Activated CD4-positive, alpha-beta memory T cell treated with anti-CD3 and anti-CD28 coated beads, Interleukin-2, amount 10 ng/mL, durations not matched to agents 7 days and 5 days (primary cell): ENCODE measurements at regions not wholly inside any gene's neighbourhood (a gene's known extent, or its start where the extent isn't known, plus 50 kb on each side); places are given as distances from the start of the nearest gene placed in this dataset.

Experiments
- CTCF ChIA-PET: fragments of 350-600 bp; sonication (Branson Sonifier 250); formaldehyde crosslinking; loops from one replicate; lab custom pipeline; 2021; ENCODE audit warnings: antibody characterized with exemption, inconsistent platforms; lab: Charles Lee
- POLR2A ChIA-PET: fragments of 350-600 bp; sonication (Branson Sonifier 250); formaldehyde crosslinking; loops from one replicate; lab custom pipeline; 2021; ENCODE audit warnings: antibody characterized with exemption; lab: Charles Lee
- DNase-seq: peaks from one replicate; pipeline ENCODE4 v3.0.0-alpha.2; 2020
- H3K27ac Mint-ChIP-seq: one replicate; pipeline ENCODE4 v1.8.0; 2021; ENCODE audit warnings: mild to moderate bottlenecking, mixed read lengths
- H3K27me3 Mint-ChIP-seq: one replicate; pipeline ENCODE4 v1.8.0; 2021; ENCODE audit warnings: mixed read lengths
- H3K36me3 Mint-ChIP-seq: one replicate; pipeline ENCODE4 v1.8.0; 2021; ENCODE audit warnings: low read depth, mixed read lengths
- H3K4me1 Mint-ChIP-seq: one replicate; pipeline ENCODE4 v1.8.0; 2021; ENCODE audit warnings: mixed read lengths
- H3K4me3 Mint-ChIP-seq: one replicate; pipeline ENCODE4 v1.8.0; 2021; ENCODE audit warnings: mild to moderate bottlenecking, mixed read lengths
- H3K9me3 Mint-ChIP-seq: one replicate; pipeline ENCODE4 v1.8.0; 2021; ENCODE audit warnings: mixed read lengths

- Mint-ChIP-seq H3K27me3 (no peaks in the 10 kb centered on the region), H3K9me3 (no peaks in the 10 kb centered on the region), H3K36me3 (no peaks in the 10 kb centered on the region), H3K4me1 (no peaks in the 10 kb centered on the region), H3K4me3 (no peak overlapping the region), H3K27ac (no peak overlapping the region)
- POLR2A ChIA-PET: no interaction called here
- CTCF ChIA-PET: no interaction called here
- no peak for DNase-seq
Observed at GRCh38 chr7:42340436-42340835, 103.4 kb upstream of the GLI3 start.

- Mint-ChIP-seq H3K9me3 (no peaks in the 10 kb centered on the region), H3K36me3 (no peaks in the 10 kb centered on the region), H3K27me3 (no peaks in the 10 kb centered on the region), H3K27ac (no peak overlapping the region), H3K4me3 (no peak overlapping the region), H3K4me1 (no peaks in the 10 kb centered on the region)
- ChIA-PET POLR2A (no interaction called here), CTCF (no interaction called here)
- no peak for DNase-seq
Observed at GRCh38 chr7:42338916-42339540, 102.0 kb upstream of the GLI3 start.

DNA sequence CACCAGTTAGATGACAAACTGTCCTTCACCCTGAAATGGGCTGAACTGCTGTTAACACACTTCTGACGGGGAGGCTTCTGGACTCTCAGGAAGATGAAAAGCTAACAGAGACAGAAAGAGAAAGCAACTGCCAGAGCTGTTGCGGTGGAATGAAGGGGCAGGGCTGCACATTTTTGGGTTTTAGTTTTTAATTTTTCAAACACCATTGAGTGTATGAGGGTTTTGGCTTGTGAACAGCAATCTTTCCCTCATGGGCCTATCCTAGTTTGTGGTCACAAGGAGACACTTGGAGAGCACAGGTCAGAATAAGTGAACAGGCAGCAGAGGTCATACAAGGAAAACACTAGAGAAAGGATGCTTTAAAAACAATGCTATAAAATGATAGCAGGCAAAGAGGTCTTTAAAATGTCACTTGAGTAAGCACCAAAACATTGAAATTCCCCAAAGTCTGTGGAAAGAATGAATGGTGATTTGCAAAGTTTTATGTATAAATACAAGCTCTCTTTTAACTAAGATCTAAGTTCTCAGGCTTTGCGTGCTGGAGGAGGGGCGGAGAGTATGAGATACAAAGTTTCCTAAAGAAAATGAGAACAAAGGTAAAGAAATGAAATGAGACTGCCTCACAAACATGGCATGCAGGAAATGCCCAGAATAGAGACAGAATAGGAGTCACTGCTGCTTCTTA, 101.4 kb upstream of the GLI3 start:
- H3K9me3 Mint-ChIP-seq: no peaks in the 10 kb centered on the region
- H3K36me3 Mint-ChIP-seq: no peaks in the 10 kb centered on the region
- no peaks in the 10 kb centered on the region for H3K4me1 Mint-ChIP-seq
- ChIA-PET CTCF (no interaction called here), POLR2A (no interaction called here)
- H3K27me3 Mint-ChIP-seq: no peaks in the 10 kb centered on the region
- no peak overlapping the region for H3K27ac Mint-ChIP-seq
- H3K4me3 Mint-ChIP-seq: no peak overlapping the region
- no peak for DNase-seq

DNA sequence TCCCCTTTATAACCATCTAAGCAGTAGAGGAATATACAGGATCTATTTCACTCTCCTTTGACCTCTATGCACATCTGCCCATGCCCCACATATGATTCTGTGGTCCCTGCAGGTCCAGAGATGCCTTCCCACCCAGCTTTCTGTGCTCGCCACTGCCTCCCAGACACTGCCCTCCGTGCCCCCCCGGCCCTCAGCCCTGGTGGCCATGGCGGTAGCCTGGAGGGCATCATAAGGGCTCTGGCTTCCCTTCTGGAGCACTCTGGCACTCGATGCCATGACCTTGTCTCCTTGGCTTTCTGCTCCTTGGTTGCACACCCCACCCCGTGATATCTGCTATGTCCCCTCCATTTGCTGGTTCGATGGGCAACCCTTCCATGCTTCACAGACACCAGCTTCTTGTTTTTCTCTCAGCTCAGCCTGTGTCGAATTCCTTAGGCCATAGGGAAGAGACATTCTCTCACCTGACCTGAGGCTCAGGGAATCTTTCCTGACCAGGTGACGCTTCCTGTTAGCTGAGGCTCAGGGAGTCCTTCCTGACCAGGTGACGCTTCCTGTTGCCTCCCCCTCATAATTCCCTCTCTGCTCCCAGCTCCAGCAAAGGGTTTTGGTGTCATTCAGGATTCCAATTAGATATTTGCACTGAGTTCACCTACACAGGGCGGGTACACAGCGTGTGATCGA, 100.4 kb upstream of the GLI3 start:
- H3K36me3 Mint-ChIP-seq: no peaks in the 10 kb centered on the region
- H3K27me3 Mint-ChIP-seq: no peaks in the 10 kb centered on the region
- POLR2A ChIA-PET: no interaction called here
- H3K4me3 Mint-ChIP-seq: no peak overlapping the region
- CTCF ChIA-PET: no interaction called here
- no peaks in the 10 kb centered on the region for H3K4me1 Mint-ChIP-seq
- peaks cover 4% of the 10 kb centered on the region for H3K9me3 Mint-ChIP-seq
- DNase-seq: no peak
- no peak overlapping the region for H3K27ac Mint-ChIP-seq

DNA sequence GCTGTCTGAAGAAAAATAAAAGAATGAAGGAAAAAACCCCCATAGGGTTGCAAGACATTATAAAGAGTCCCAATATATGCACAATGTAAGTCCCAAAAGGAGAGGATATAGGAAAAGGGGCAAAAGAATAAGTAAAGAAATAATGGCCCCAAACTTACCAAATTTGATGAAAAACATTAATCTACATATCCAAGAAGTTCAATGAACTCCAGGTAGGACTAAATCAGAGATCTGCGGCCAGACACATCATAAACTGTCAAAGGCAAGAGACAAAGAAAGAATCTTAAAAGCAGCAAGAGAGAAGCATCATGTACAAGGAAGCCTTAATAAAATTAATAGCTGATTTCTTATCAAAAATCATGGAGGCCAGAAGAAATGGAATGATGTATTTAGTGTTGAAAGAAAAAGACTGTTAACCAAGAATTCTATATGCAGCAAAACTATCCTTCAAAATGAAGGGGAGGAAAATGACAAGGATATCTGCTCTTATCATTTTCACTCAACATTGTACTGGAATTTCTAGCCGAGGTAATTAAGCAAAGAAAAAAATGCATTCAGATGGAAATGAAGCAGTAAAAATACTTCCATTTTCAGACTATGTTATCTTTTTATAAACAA, 95.7 kb upstream of the GLI3 start:
- POLR2A ChIA-PET: no interaction called here
- no peak overlapping the region for H3K4me3 Mint-ChIP-seq
- H3K4me1 Mint-ChIP-seq: no peaks in the 10 kb centered on the region
- no peak for DNase-seq
- H3K27ac Mint-ChIP-seq: no peak overlapping the region
- no peaks in the 10 kb centered on the region for H3K36me3 Mint-ChIP-seq
- CTCF ChIA-PET: no interaction called here
- H3K27me3 Mint-ChIP-seq: no peaks in the 10 kb centered on the region
- peaks cover 5% of the 10 kb centered on the region for H3K9me3 Mint-ChIP-seq

DNA sequence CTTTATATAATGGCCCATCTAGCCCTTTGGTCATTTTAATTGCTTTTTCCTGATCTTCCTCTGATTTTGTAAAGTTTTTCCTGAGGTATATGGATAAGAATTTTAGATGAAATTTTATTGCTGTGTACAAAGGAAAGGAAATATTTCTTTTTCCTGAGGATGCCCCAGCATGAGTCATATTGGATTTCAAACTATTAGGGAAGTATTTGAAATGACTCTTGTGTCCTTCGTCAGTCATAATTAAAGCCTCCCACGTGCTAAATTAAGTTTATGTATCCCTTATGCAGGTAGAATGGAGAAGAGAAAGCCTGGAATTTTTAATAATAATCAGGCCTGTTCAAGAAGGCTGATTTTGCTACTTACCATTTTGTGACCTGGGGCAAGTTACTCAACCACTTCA, 82.6 kb upstream of the GLI3 start:
- Mint-ChIP-seq H3K9me3 (no peaks in the 10 kb centered on the region), H3K4me3 (no peak overlapping the region), H3K27ac (no peak overlapping the region), H3K36me3 (no peaks in the 10 kb centered on the region), H3K4me1 (no peaks in the 10 kb centered on the region), H3K27me3 (no peaks in the 10 kb centered on the region)
- POLR2A ChIA-PET: no interaction called here
- no peak for DNase-seq
- CTCF ChIA-PET: no interaction called here

- CTCF ChIA-PET: no interaction called here
- POLR2A ChIA-PET: no interaction called here
- H3K4me1 Mint-ChIP-seq: no peaks in the 10 kb centered on the region
- no peaks in the 10 kb centered on the region for H3K27me3 Mint-ChIP-seq
- H3K9me3 Mint-ChIP-seq: no peaks in the 10 kb centered on the region
- no peak overlapping the region for H3K4me3 Mint-ChIP-seq
- no peak overlapping the region for H3K27ac Mint-ChIP-seq
- DNase-seq: no peak
- no peaks in the 10 kb centered on the region for H3K36me3 Mint-ChIP-seq
Observed at GRCh38 chr7:42315631-42316030, 78.6 kb upstream of the GLI3 start.

DNA sequence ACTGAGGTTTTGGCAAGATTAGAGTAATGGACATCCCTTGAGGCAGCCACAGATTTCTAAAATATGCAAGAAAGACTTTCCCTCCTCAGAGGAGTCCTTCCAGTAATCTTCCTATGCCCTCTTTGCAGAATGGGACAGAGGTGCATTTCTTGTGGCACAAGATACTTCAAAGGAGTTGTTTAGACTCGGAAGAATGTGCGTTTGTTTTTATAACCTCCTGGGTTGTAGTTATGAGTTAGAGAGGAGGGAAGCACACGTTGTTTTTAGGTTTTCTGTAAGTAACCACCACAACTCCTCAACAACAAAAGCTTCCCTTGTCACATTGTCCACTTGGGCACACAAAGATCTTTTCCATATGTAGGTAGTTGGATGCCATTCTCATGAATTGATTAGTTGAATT, 78.1 kb upstream of the GLI3 start:
- no peaks in the 10 kb centered on the region for H3K9me3 Mint-ChIP-seq
- no peaks in the 10 kb centered on the region for H3K27me3 Mint-ChIP-seq
- H3K4me3 Mint-ChIP-seq: no peak overlapping the region
- no peak overlapping the region for H3K27ac Mint-ChIP-seq
- H3K4me1 Mint-ChIP-seq: no peaks in the 10 kb centered on the region
- POLR2A ChIA-PET: no interaction called here
- CTCF ChIA-PET: no interaction called here
- DNase-seq: no peak
- H3K36me3 Mint-ChIP-seq: no peaks in the 10 kb centered on the region

GRCh38 chr7:42314696-42315095, 77.7 kb upstream of the GLI3 start:
- ChIA-PET CTCF (no interaction called here), POLR2A (no interaction called here)
- Mint-ChIP-seq H3K4me1 (no peaks in the 10 kb centered on the region), H3K27ac (no peak overlapping the region), H3K9me3 (no peaks in the 10 kb centered on the region), H3K36me3 (no peaks in the 10 kb centered on the region), H3K27me3 (no peaks in the 10 kb centered on the region), H3K4me3 (no peak overlapping the region)
- no peak for DNase-seq

DNA sequence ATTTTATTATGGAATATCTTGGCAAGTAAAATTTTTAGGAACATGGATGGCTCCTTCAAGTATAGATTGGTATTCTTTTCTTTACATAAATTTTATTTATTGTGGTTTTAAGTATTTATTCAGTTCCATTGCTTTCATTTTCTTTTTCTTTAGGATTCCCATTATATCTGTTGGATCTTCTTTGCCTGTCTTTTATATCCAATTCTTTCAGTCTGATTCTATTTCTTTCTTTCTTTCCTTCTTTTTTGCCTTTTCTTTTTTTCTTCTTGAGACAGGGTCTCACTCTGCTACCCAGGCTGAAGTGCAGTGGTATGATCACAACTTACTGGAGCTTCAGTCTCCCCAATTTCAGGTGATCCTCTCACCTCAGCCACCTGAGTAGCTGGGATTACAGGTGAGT, 74.2 kb upstream of the GLI3 start:
- H3K27me3 Mint-ChIP-seq: no peaks in the 10 kb centered on the region
- no peak overlapping the region for H3K4me3 Mint-ChIP-seq
- CTCF ChIA-PET: no interaction called here
- H3K9me3 Mint-ChIP-seq: no peaks in the 10 kb centered on the region
- H3K36me3 Mint-ChIP-seq: no peaks in the 10 kb centered on the region
- DNase-seq: no peak
- H3K27ac Mint-ChIP-seq: no peak overlapping the region
- POLR2A ChIA-PET: no interaction called here
- no peaks in the 10 kb centered on the region for H3K4me1 Mint-ChIP-seq

DNA sequence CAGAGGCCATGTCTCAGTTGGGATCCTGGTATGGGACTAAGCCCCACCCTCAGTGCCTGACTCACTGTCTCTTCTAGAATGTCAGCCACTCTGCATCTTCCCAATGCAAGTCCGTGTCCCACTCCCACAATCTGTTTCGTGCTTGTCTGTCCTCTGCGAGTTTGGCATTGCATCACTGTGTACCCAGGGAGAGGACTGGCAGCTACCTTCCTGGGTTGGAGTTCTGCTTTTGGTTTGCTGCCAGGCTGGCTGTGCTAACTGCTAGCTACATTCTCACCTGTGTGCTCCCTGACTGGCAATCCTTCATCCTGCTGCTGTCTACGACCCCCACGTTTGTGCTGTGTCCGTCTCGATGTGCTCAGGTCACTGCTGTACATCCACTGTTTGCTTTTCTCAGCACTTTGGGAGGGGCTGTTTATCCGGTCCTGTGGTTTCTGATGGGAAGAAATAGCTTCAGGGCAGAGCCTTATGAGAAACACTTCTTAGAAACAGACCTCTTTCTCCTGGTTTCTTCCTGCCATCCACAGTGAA, 56.0 kb upstream of the GLI3 start:
- POLR2A ChIA-PET: no interaction called here
- CTCF ChIA-PET: no interaction called here
- Mint-ChIP-seq H3K4me3 (no peak overlapping the region), H3K27me3 (no peaks in the 10 kb centered on the region), H3K27ac (no peak overlapping the region), H3K4me1 (no peaks in the 10 kb centered on the region), H3K9me3 (no peaks in the 10 kb centered on the region), H3K36me3 (no peaks in the 10 kb centered on the region)
- no peak for DNase-seq

GRCh38 chr7:42289473-42289872, 52.5 kb upstream of the GLI3 start:
- ChIA-PET POLR2A (no interaction called here), CTCF (no interaction called here)
- no peak for DNase-seq
- no peaks in the 10 kb centered on the region for H3K27me3 Mint-ChIP-seq
- H3K27ac Mint-ChIP-seq: no peak overlapping the region
- H3K4me3 Mint-ChIP-seq: no peak overlapping the region
- H3K4me1 Mint-ChIP-seq: no peaks in the 10 kb centered on the region
- no peaks in the 10 kb centered on the region for H3K36me3 Mint-ChIP-seq
- H3K9me3 Mint-ChIP-seq: no peaks in the 10 kb centered on the region
